Activated CD8-positive, alpha-beta memory T cell treated with anti-CD3 and anti-CD28 coated beads for 4 hours (primary cell): ENCODE measurements at regions not wholly inside any gene's neighbourhood (a gene's known extent, or its start where the extent isn't known, plus 50 kb on each side); places are given as distances from the start of the nearest gene placed in this dataset.
"Not testable (repeated sequence)": the region's sequence is repeated elsewhere in the genome, so short reads cannot be mapped to it uniquely, and the experiment has no call there.

ENCODE experiments used
- DNase-seq, 2 donors: peaks; one replicate each; pipeline ENCODE4 v3.0.0-alpha.2; 2020; ENCODE audit warnings: low read depth in 2 of 2

GRCh38 chr9:29212397-29213387, 1639.4 kb upstream of the C9orf72 start:
- DNase-seq, result no peak

GRCh38 chr9:29213417-29214153, 1640.3 kb upstream of the C9orf72 start, which contains the start of gene LINGO2:
Gene LINGO2, minus strand, starts transcription at chr9:29213601.
- no peak for DNase-seq

- no peak for DNase-seq
Observed at GRCh38 chr9:29214154-29214689, 1640.9 kb upstream of the C9orf72 start.

- no peak for DNase-seq
Observed at GRCh38 chr9:29214690-29215253, 1641.5 kb upstream of the C9orf72 start.

GRCh38 chr9:29217966-29218365, 1644.7 kb upstream of the C9orf72 start:
- DNase-seq, result no peak

- DNase-seq, result no peak
Observed at GRCh38 chr9:29220596-29221251, 1647.4 kb upstream of the C9orf72 start.

GRCh38 chr9:29228558-29228957, 1655.3 kb upstream of the C9orf72 start:
- no peak for DNase-seq

- no peak for DNase-seq
Observed at GRCh38 chr9:29230931-29231330, 1657.7 kb upstream of the C9orf72 start.

- no peak for DNase-seq
Observed at GRCh38 chr9:29233193-29233592, 1659.9 kb upstream of the C9orf72 start.

GRCh38 chr9:29241320-29241719, 1668.0 kb upstream of the C9orf72 start:
- no peak for DNase-seq

- DNase-seq, result no peak
Observed at GRCh38 chr9:29245351-29245750, 1672.1 kb upstream of the C9orf72 start.

GRCh38 chr9:29270400-29270799, 1697.1 kb upstream of the C9orf72 start:
- not testable (repeated sequence) for DNase-seq

- DNase-seq, result no peak
Observed at GRCh38 chr9:29282121-29282520, 1708.8 kb upstream of the C9orf72 start.

GRCh38 chr9:29285818-29286217, 1712.5 kb upstream of the C9orf72 start:
- DNase-seq, result no peak

GRCh38 chr9:29289365-29289764, 1716.1 kb upstream of the C9orf72 start:
- no peak for DNase-seq

GRCh38 chr9:29290516-29290915, 1717.2 kb upstream of the C9orf72 start:
- DNase-seq, result no peak

GRCh38 chr9:29297592-29297991, 1724.3 kb upstream of the C9orf72 start:
- DNase-seq, result no peak

- no peak for DNase-seq
Observed at GRCh38 chr9:29311221-29311620, 1737.9 kb upstream of the C9orf72 start.

GRCh38 chr9:29312327-29312726, 1739.0 kb upstream of the C9orf72 start:
- no peak for DNase-seq

GRCh38 chr9:29319736-29320513, 1746.6 kb upstream of the C9orf72 start:
- DNase-seq, result no peak

GRCh38 chr9:29322240-29322639, 1749.0 kb upstream of the C9orf72 start:
- no peak for DNase-seq
